Motor neuron (in vitro differentiated cells): ENCODE measurements at regions not wholly inside any gene's neighbourhood (a gene's known extent, or its start where the extent isn't known, plus 50 kb on each side); places are given as distances from the start of the nearest gene placed in this dataset.
"Not testable (repeated sequence)": the region's sequence is repeated elsewhere in the genome, so short reads cannot be mapped to it uniquely, and the experiment has no call there.

ENCODE experiments used
- ATAC-seq, 8 experiments: fragments of 200-7000 bp; cut with Tn5 transposase; replicated peaks in 6 of 8; 2 replicates each; pipeline ENCODE4 v1.8.0; 2021; ENCODE audit warnings: mild to moderate bottlenecking in 8 of 8, moderate library complexity in 8 of 8
- H3K27ac ChIP-seq, 2 donors: fragments of 250-450 bp; sonication (Bioruptor Pico); 2 replicates each; pipeline ENCODE4 v1.9.0; 2021; ENCODE audit warnings: antibody characterized with exemption in 2 of 2, mild to moderate bottlenecking in 2 of 2, moderate library complexity in 1 of 2
- H3K4me1 ChIP-seq, 2 donors: fragments of 250-450 bp; sonication (Bioruptor Pico); replicated peaks in 1 of 2; 2 replicates each; pipeline ENCODE4 v1.6.1; 2021; ENCODE audit warnings: antibody characterized with exemption in 2 of 2, mild to moderate bottlenecking in 2 of 2, moderate library complexity in 1 of 2
- H3K4me3 ChIP-seq, 5 donors: fragments of 250-450 bp; sonication (Bioruptor Pico); 2 replicates each; pipeline ENCODE4 v1.9.0; 2021; ENCODE audit warnings: antibody characterized with exemption in 5 of 5, mild to moderate bottlenecking in 5 of 5, moderate library complexity in 4 of 5
- WGBS, 10 experiments: fragments of 450-650 bp; shearing (Covaris generic); methylation state at CpG; one replicate each; pipeline ENCODE4 v1.0.0; 2022; 5-methylcytosine and 5-hydroxymethylcytosine counted together
- in situ Hi-C, 9 experiments: fragments of 400-800 bp; cut with MboI; loops; one replicate each; pipeline ENCODE4 v1.15.0; 2021; ENCODE audit warnings: low sequenced_read_pairs in 9 of 9, low pct_unique_long_range_greater_than_20kb in 2 of 9; ENCODE audit not compliant: unreplicated experiment in 9 of 9

- 13 to 100% (median 60%) methylated on average over 1 of the region's 3 CpGs; no CpG with 5 or more reads in 7 of the 10 experiments for WGBS, 10 experiments
- H3K4me3 ChIP-seq, H3K4me1 ChIP-seq, ATAC-seq, in situ Hi-C loops, H3K27ac ChIP-seq: not testable (repeated sequence)
These were observed 54.1 kb downstream of the RAB6D start for GRCh38 chr2:131309833-131310232.

GRCh38 chr2:131300153-131300552, 63.8 kb downstream of the RAB6D start:
- ATAC-seq, result peak in 1 of 8 experiments; percentile 22
- H3K4me1 ChIP-seq, H3K4me3 ChIP-seq, in situ Hi-C loops, H3K27ac ChIP-seq: not testable (repeated sequence)
- no CpG with 5 or more reads among the region's 34 CpGs for WGBS, 10 experiments

- 83% methylated on average over 1 of the region's 8 CpGs; no CpG with 5 or more reads in 9 of the 10 experiments for WGBS, 10 experiments
- ATAC-seq, in situ Hi-C loops, H3K4me1 ChIP-seq, H3K4me3 ChIP-seq, H3K27ac ChIP-seq: not testable (repeated sequence)
These were observed 68.5 kb downstream of the POTEE start for GRCh38 chr2:131277857-131278256.

GRCh38 chr2:131277289-131277688, 68.0 kb downstream of the POTEE start:
- ATAC-seq, H3K27ac ChIP-seq, in situ Hi-C loops, H3K4me3 ChIP-seq, H3K4me1 ChIP-seq: not testable (repeated sequence)
- WGBS, 10 experiments, result 23 to 100% (median 90%) methylated on average over 2 to 4 of the region's 11 CpGs; no CpG with 5 or more reads in 7 of the 10 experiments

GRCh38 chr2:131272019-131272418, 62.7 kb downstream of the POTEE start:
- WGBS, 10 experiments, result 40 to 90% (median 83%) methylated on average over 2 to 4 of the region's 8 CpGs; no CpG with 5 or more reads in 7 of the 10 experiments
- H3K4me3 ChIP-seq, ATAC-seq, H3K4me1 ChIP-seq, in situ Hi-C loops, H3K27ac ChIP-seq: not testable (repeated sequence)

GRCh38 chr2:131264034-131264433, 54.7 kb downstream of the POTEE start:
- no CpG with 5 or more reads among the region's 20 CpGs for WGBS, 10 experiments
- H3K4me3 ChIP-seq, H3K27ac ChIP-seq, ATAC-seq, in situ Hi-C loops, H3K4me1 ChIP-seq: not testable (repeated sequence)
